ENCODE measurements at regions not wholly inside any gene's neighbourhood (a gene's known extent, or its start where the extent isn't known, plus 50 kb on each side); places are given as distances from the start of the nearest gene placed in this dataset.
"Not testable (repeated sequence)": the region's sequence is repeated elsewhere in the genome, so short reads cannot be mapped to it uniquely, and the experiment has no call there.

DNA sequence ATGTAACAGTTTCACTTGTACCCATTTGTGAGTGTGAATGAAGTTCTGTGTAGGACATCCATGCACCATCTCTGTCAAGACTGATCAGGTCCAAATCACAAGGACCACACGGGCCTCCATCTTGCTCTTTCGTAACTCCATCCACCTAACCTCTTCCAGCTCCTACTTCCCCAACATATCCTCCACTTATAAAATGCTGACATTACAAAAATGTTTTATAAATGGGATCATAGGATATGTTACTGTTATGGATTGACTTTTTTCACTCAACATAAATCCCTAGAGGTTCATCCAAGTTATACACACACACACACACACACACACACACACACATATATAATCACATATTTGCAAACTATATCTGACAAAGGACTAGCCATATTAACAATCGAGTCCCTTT lies 476.8 kb downstream of the ZNF516 start:
- intact Hi-C loops (cut with DNase I; ENCODE audit: low total_unique reads), result no loop called here
- 85 to 87% methylated on average over 3 of the region's 3 CpGs for WGBS, 2 donors

DNA sequence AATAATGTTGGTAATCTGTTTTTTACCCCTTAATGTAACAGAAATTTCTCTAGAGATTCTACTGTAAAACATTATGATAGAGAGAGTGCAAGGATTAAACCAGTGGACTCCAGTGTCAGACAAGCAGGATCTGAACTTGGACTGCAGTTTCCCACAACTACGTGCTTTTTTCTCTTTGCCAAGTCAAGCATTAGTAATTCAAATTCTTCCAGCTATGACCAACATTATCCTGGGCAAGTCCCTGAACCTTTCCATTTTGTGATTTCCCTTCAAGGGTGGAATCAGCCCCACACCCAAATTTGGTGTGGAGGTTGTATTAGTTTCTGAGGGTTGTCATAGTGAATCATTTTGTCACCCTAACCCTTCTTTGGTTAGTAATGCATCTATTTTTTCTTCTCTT lies 482.0 kb downstream of the ZNF516 start:
- DNase-seq, result no peak
- intact Hi-C loops (cut with DNase I; ENCODE audit: low total_unique reads), result no loop called here
- Histone ChIP-seq H3K27ac (no peak overlapping the region), H3K4me3 (no peak overlapping the region), H3K9me3 (no peaks in the 10 kb centered on the region), H3K4me1 (no peaks in the 10 kb centered on the region), H3K36me3 (ENCODE audit: low read depth, missing control alignments) (no peaks in the 10 kb centered on the region), H3K27me3 (no peaks in the 10 kb centered on the region)
- TF ChIP-seq POLR2A (IDR thresholded peaks at IDR 0.05), result no peak
- TF ChIP-seq, protein P1, sequence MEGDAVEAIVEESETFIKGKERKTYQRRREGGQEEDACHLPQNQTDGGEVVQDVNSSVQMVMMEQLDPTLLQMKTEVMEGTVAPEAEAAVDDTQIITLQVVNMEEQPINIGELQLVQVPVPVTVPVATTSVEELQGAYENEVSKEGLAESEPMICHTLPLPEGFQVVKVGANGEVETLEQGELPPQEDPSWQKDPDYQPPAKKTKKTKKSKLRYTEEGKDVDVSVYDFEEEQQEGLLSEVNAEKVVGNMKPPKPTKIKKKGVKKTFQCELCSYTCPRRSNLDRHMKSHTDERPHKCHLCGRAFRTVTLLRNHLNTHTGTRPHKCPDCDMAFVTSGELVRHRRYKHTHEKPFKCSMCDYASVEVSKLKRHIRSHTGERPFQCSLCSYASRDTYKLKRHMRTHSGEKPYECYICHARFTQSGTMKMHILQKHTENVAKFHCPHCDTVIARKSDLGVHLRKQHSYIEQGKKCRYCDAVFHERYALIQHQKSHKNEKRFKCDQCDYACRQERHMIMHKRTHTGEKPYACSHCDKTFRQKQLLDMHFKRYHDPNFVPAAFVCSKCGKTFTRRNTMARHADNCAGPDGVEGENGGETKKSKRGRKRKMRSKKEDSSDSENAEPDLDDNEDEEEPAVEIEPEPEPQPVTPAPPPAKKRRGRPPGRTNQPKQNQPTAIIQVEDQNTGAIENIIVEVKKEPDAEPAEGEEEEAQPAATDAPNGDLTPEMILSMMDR (IDR thresholded peaks at IDR 0.05), result no peak
- 60 to 62% methylated on average over 1 of the region's 1 CpG for WGBS, 2 donors

More for the DNA sequence above, 476.8 kb downstream of the ZNF516 start:
- H3K9me3 ChIP-seq, result no peaks in the 10 kb centered on the region
- no peak overlapping the region for H3K27ac ChIP-seq
- no peak overlapping the region for H3K4me3 ChIP-seq
- H3K36me3 ChIP-seq (ENCODE audit: low read depth, missing control alignments), result no peaks in the 10 kb centered on the region
- H3K27me3 ChIP-seq, result no peaks in the 10 kb centered on the region
- TF ChIP-seq, protein P1 (IDR thresholded peaks at IDR 0.05), result no peak
- TF ChIP-seq POLR2A (IDR thresholded peaks at IDR 0.05), result no peak
- no peak for DNase-seq
- H3K4me1 ChIP-seq, result no peaks in the 10 kb centered on the region

DNA sequence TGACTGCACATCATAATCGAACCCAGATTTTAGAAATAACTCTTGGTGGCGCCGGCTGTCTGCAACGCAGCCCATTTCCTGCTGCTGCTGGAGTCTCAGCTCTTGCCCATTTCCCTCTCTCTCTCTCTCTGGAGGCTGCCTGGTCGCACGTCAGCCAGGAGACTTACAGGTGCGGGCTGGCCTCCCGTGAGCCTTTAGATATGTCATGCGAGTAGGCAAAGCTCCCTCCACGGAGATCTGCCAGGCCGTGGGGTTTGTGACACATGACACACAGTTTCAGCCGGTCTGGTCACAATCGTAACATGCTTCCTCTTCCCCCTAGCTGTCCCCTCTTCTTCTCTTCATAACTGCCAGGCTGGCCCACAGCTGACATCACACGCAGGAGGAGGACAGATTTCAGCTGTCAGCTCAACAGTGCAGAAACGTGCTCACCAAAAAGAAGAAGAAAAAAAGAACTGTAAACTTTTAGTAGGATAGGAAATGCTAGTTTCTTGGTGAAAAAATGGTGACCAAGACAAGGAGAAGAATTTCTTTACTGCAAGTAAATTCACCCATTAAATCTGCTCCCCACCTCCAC lies 489.3 kb downstream of the ZNF516 start:
- 53 to 69% methylated on average over 15 of the region's 15 CpGs for WGBS, 2 donors
- TF ChIP-seq, protein P1 (IDR thresholded peaks at IDR 0.05), result no peak
- no peak for TF ChIP-seq POLR2A (IDR thresholded peaks at IDR 0.05)
- DNase-seq, result no peak
- intact Hi-C loops (cut with DNase I; ENCODE audit: low total_unique reads), result no loop called here
- no peak overlapping the region for H3K27ac ChIP-seq
- no peaks in the 10 kb centered on the region for H3K9me3 ChIP-seq
- no peak overlapping the region for H3K4me3 ChIP-seq
- H3K4me1 ChIP-seq, result no peaks in the 10 kb centered on the region
- H3K27me3 ChIP-seq, result no peaks in the 10 kb centered on the region
- no peaks in the 10 kb centered on the region for H3K36me3 ChIP-seq (ENCODE audit: low read depth, missing control alignments)

DNA sequence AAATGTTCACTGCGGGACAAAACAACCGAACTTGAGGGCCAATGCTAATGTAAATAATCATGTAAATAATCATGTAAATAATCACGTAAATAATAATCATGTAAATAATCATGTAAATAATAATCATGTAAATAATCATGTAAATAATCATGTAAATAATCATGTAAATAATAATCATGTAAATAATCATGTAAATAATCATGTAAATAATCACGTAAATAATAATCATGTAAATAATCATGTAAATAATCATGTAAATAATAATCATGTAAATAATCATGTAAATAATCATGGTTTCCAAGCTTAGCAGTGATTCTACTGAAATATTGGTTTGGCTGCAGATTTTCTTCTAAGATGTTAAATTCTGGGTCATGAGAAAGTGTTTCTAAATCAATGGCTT lies 507.1 kb downstream of the ZNF516 start:
- H3K36me3 ChIP-seq (ENCODE audit: low read depth, missing control alignments); H3K27ac ChIP-seq; DNase-seq; H3K9me3 ChIP-seq; H3K4me3 ChIP-seq; intact Hi-C loops (cut with DNase I; ENCODE audit: low total_unique reads); H3K27me3 ChIP-seq; H3K4me1 ChIP-seq: not testable (repeated sequence)
- WGBS, 2 donors, result 69 to 75% methylated on average over 4 of the region's 4 CpGs

DNA sequence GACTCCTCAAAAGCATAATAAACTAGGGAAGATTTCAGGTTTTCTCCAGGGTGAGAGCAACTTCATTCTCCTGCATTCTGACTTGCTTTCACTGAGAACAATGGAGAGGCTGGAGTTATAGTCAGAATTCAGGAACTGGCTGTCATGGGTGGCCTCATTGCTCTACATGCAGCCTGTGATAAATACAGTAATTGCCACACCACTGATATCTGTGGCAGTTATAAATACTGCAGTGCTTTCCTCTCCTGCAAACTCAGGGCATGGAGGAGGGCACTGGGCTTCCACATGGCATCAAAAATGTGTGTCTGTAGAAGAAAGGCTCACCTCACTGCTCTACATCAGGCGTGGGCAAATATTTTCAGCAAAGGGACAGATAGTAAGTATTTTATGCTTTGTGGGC lies 510.2 kb downstream of the ZNF516 start:
- no peaks in the 10 kb centered on the region for H3K27me3 ChIP-seq
- no peaks in the 10 kb centered on the region for H3K36me3 ChIP-seq (ENCODE audit: low read depth, missing control alignments)
- TF ChIP-seq, protein P1 (IDR thresholded peaks at IDR 0.05), result no peak
- no peak for TF ChIP-seq POLR2A (IDR thresholded peaks at IDR 0.05)
- no peak for DNase-seq
- H3K27ac ChIP-seq, result no peak overlapping the region
- H3K4me3 ChIP-seq, result no peak overlapping the region
- no peaks in the 10 kb centered on the region for H3K9me3 ChIP-seq
- intact Hi-C loops (cut with DNase I; ENCODE audit: low total_unique reads), result no loop called here
- no peaks in the 10 kb centered on the region for H3K4me1 ChIP-seq
- WGBS, 2 donors, result 86 to 93% methylated on average over 1 of the region's 1 CpG
